HG03460 (cell line): ENCODE measurements at regions not wholly inside any gene's neighbourhood (a gene's known extent, or its start where the extent isn't known, plus 50 kb on each side); places are given as distances from the start of the nearest gene placed in this dataset.
"Not testable (repeated sequence)": the region's sequence is repeated elsewhere in the genome, so short reads cannot be mapped to it uniquely, and the experiment has no call there.

Source experiments
- ATAC-seq: cut with Tn5 transposase; IDR thresholded peaks from one replicate; pipeline ENCODE4 v1.9.1; 2021; ENCODE audit not compliant: unreplicated experiment

- no peak for ATAC-seq
Observed at GRCh38 chr4:187059021-187059420, 335.4 kb upstream of the FAT1 start.

- no peak for ATAC-seq
Observed at GRCh38 chr4:187059895-187060294, 336.2 kb upstream of the FAT1 start.

- ATAC-seq: no peak
Observed at GRCh38 chr4:187060551-187060950, 336.9 kb upstream of the FAT1 start.

- ATAC-seq: no peak
Observed at GRCh38 chr4:187063251-187063650, 339.6 kb upstream of the FAT1 start.

- no peak for ATAC-seq
Observed at GRCh38 chr4:187064033-187064432, 340.4 kb upstream of the FAT1 start.

- ATAC-seq: no peak
Observed at GRCh38 chr4:187065396-187065795, 341.7 kb upstream of the FAT1 start.

GRCh38 chr4:187065806-187066205 lies 342.1 kb upstream of the FAT1 start:
- ATAC-seq: no peak

- ATAC-seq: no peak
Observed at GRCh38 chr4:187069398-187069797, 345.7 kb upstream of the FAT1 start.

GRCh38 chr4:187070158-187070557 lies 346.5 kb upstream of the FAT1 start:
- no peak for ATAC-seq

GRCh38 chr4:187070740-187071139 lies 347.1 kb upstream of the FAT1 start:
- ATAC-seq: no peak

GRCh38 chr4:187071946-187072600 lies 348.4 kb upstream of the FAT1 start:
- ATAC-seq: no peak

- no peak for ATAC-seq
Observed at GRCh38 chr4:187073820-187074219, 350.2 kb upstream of the FAT1 start.

GRCh38 chr4:187075514-187075913 lies 351.9 kb upstream of the FAT1 start:
- ATAC-seq: no peak

- no peak for ATAC-seq
Observed at GRCh38 chr4:187077744-187078401, 354.2 kb upstream of the FAT1 start.

- ATAC-seq: no peak
Observed at GRCh38 chr4:187084701-187085100, 361.0 kb upstream of the FAT1 start.

- ATAC-seq: no peak
Observed at GRCh38 chr4:187085339-187085738, 361.7 kb upstream of the FAT1 start.

GRCh38 chr4:187086151-187086550 lies 362.5 kb upstream of the FAT1 start:
- no peak for ATAC-seq

- no peak for ATAC-seq
Observed at GRCh38 chr4:187088070-187088799, 364.6 kb upstream of the FAT1 start.

- ATAC-seq: no peak
Observed at GRCh38 chr4:187090401-187090800, 366.7 kb upstream of the FAT1 start.

- ATAC-seq: not testable (repeated sequence)
Observed at GRCh38 chr4:187090832-187091231, 367.2 kb upstream of the FAT1 start.

GRCh38 chr4:187094144-187094543 lies 370.5 kb upstream of the FAT1 start:
- ATAC-seq: no peak

GRCh38 chr4:187098429-187098828 lies 374.8 kb upstream of the FAT1 start:
- ATAC-seq: no peak
